B cell (primary cell): ENCODE measurements at regions not wholly inside any gene's neighbourhood (a gene's known extent, or its start where the extent isn't known, plus 50 kb on each side); places are given as distances from the start of the nearest gene placed in this dataset.

Source experiments
- ATAC-seq: fragments of 200-7000 bp; cut with Tn5 transposase; one replicate; pipeline ENCODE4 v1.10.0; 2021; ENCODE audit warnings: low read depth, mild to moderate bottlenecking, moderate number of reproducible peaks, moderate library complexity
- CTCF ChIA-PET: fragments of 350-600 bp; sonication (Branson Sonifier 250); formaldehyde crosslinking; loops from one replicate; lab custom pipeline; 2021; ENCODE audit warnings: antibody characterized with exemption, inconsistent platforms; lab: Charles Lee
- POLR2A ChIA-PET: fragments of 350-600 bp; sonication (Branson Sonifier 250); formaldehyde crosslinking; loops from one replicate; lab custom pipeline; 2021; ENCODE audit warnings: antibody characterized with exemption; lab: Charles Lee
- DNase-seq: peaks from one replicate; pipeline ENCODE4 v3.0.0; 2013
- H2AFZ ChIP-seq: 2 replicates; pipeline ENCODE4 v1.6.1; 2012; ENCODE audit warnings: mild to moderate bottlenecking, low read depth, low read length; ENCODE audit not compliant: insufficient read depth, poor library complexity, severe bottlenecking
- H3K27ac ChIP-seq, 2 donors: 1 replicate in 1 of 2; 2 replicates in 1 of 2; pipeline ENCODE4 v1.5.1; 2012 to 2013; ENCODE audit warnings: low read length in 2 of 2, mild to moderate bottlenecking in 2 of 2, moderate library complexity in 1 of 2
- H3K27me3 ChIP-seq, 4 experiments: fragments of 200-600 bp in 1 of 4; sonication (generic) in 1 of 4; replicated peaks in 1 of 4; 1 replicate in 2 of 4; 2 replicates in 2 of 4; pipeline versions ENCODE4 v1.6.1 to v1.7.0; 2013 to 2016; ENCODE audit warnings: low read length in 3 of 4, mild to moderate bottlenecking in 2 of 4, mixed read lengths in 1 of 4, moderate library complexity in 1 of 4; ENCODE audit not compliant: insufficient read depth in 4 of 4, control insufficient read depth in 3 of 4; ENCODE audit errors: control extremely low read depth in 1 of 4
- H3K36me3 ChIP-seq, 2 experiments: replicated peaks in 1 of 2; 1 replicate in 1 of 2; 2 replicates in 1 of 2; pipeline versions ENCODE4 v1.6.1 to v1.7.1; 2013; ENCODE audit warnings: low read length in 1 of 2; ENCODE audit not compliant: insufficient read depth in 2 of 2, control insufficient read depth in 1 of 2; ENCODE audit errors: control extremely low read depth in 1 of 2, extremely low read depth in 1 of 2
- H3K4me1 ChIP-seq, 2 donors: fragments of 200-600 bp in 1 of 2; sonication (generic) in 1 of 2; 1 replicate in 1 of 2; 2 replicates in 1 of 2; pipeline versions ENCODE4 v1.5.1 to v1.6.1; 2013 to 2017; ENCODE audit warnings: low read length in 2 of 2; ENCODE audit not compliant: control insufficient read depth in 2 of 2, insufficient read depth in 2 of 2
- H3K4me2 ChIP-seq: replicated peaks from 2 replicates; pipeline ENCODE3; 2012; ENCODE audit warnings: mild to moderate bottlenecking, low read depth, low read length; ENCODE audit not compliant: poor library complexity, severe bottlenecking
- H3K4me3 ChIP-seq, 5 experiments: fragments of 200-600 bp in 1 of 5; sonication (generic) in 1 of 5; 1 replicate in 3 of 5; 2 replicates in 2 of 5; pipeline versions ENCODE4 v1.5.1 to v1.7.0; 2011 to 2016; ENCODE audit warnings: low read length in 4 of 5, mild to moderate bottlenecking in 4 of 5, low read depth in 2 of 5, control low read depth in 1 of 5, moderate library complexity in 1 of 5; ENCODE audit not compliant: insufficient read depth in 1 of 5; ENCODE audit errors: control extremely low read depth in 1 of 5, extremely low read depth in 1 of 5
- H3K79me2 ChIP-seq: fragments of 200-600 bp; sonication (generic); one replicate; pipeline ENCODE4 v1.6.0; 2016; ENCODE audit warnings: low read length; ENCODE audit not compliant: control insufficient read depth, insufficient read depth
- H3K9ac ChIP-seq: fragments of 200-600 bp; sonication (generic); 2 replicates; pipeline ENCODE4 v1.6.1; 2017; ENCODE audit warnings: mild to moderate bottlenecking, low read length, moderate library complexity
- H3K9me3 ChIP-seq, 3 donors: one replicate each; pipeline versions ENCODE4 v1.6.1 to v1.7.1; 2013; ENCODE audit warnings: low read length in 2 of 3; ENCODE audit not compliant: control insufficient read depth in 2 of 3, insufficient read depth in 1 of 3; ENCODE audit errors: control extremely low read depth in 1 of 3
- H4K20me1 ChIP-seq: 2 replicates; pipeline ENCODE4 v1.6.0; 2012; ENCODE audit warnings: mild to moderate bottlenecking, low read length; ENCODE audit not compliant: insufficient read depth, control insufficient read depth, poor library complexity, severe bottlenecking
- H3K27ac Mint-ChIP-seq: one replicate; pipeline ENCODE4 v1.8.0; 2021; ENCODE audit warnings: mixed read lengths
- H3K27me3 Mint-ChIP-seq: one replicate; pipeline ENCODE4 v1.8.0; 2021; ENCODE audit warnings: mixed read lengths
- H3K4me1 Mint-ChIP-seq: one replicate; pipeline ENCODE4 v1.8.0; 2021; ENCODE audit warnings: mixed read lengths
- H3K4me3 Mint-ChIP-seq: one replicate; pipeline ENCODE4 v1.8.0; 2021; ENCODE audit warnings: mixed read lengths
- H3K9me3 Mint-ChIP-seq: one replicate; pipeline ENCODE4 v1.8.0; 2022; ENCODE audit warnings: mixed read lengths; ENCODE audit not compliant: insufficient read depth
- EZH2 ChIP-seq: IDR thresholded peaks from 2 replicates; pipeline ENCODE4 v1.6.1; 2012; ENCODE audit warnings: borderline replicate concordance, low read depth, mild to moderate bottlenecking, moderate library complexity, low read length; ENCODE audit not compliant: insufficient read depth, poor library complexity, severe bottlenecking
- WGBS: methylation state at CpG from one replicate; pipeline ENCODE4 v1.1.5; 2013; ENCODE audit warnings: missing lambda C conversion rate; ENCODE audit not compliant: insufficient coverage; 5-methylcytosine and 5-hydroxymethylcytosine counted together
- intact Hi-C: fragments of 100-400 bp; cut with micrococcal nuclease; formaldehyde crosslinking; loops from one replicate; pipeline ENCODE4 v1.10.0; 2022
- TF ChIP-seq, protein P1 (sequence below): fragments of 200-600 bp; IDR thresholded peaks from one replicate; pipeline ENCODE4 v1.8.0; 2022; ENCODE audit warnings: antibody characterized with exemption, mild to moderate bottlenecking

- CTCF ChIA-PET = no interaction called here
- H3K27me3 Mint-ChIP-seq = no peaks in the 10 kb centered on the region
- H3K9me3 Mint-ChIP-seq = no peaks in the 10 kb centered on the region
- no CpG with 5 or more reads among the region's 7 CpGs for WGBS
- no peak overlapping the region for H3K27ac Mint-ChIP-seq
- no peak overlapping the region for H3K4me3 Mint-ChIP-seq
- Histone ChIP-seq H3K9me3 (no peaks in the 10 kb centered on the region), H3K4me1 (no peaks in the 10 kb centered on the region), H4K20me1 (no peaks in the 10 kb centered on the region), H3K27ac (no peak overlapping the region), H3K4me2 (no peak overlapping the region), H3K27me3 (no peaks in the 10 kb centered on the region), H3K4me3 (no peak overlapping the region), H3K9ac (no peak overlapping the region), H2AFZ (no peak overlapping the region), H3K79me2 (no peaks in the 10 kb centered on the region), H3K36me3 (no peaks in the 10 kb centered on the region)
- intact Hi-C loops = no loop called here
- ATAC-seq (no peak), DNase-seq (no peak)
- H3K4me1 Mint-ChIP-seq = no peaks in the 10 kb centered on the region
- POLR2A ChIA-PET = no interaction called here
- TF ChIP-seq EZH2 = no peak
- TF ChIP-seq, protein P1, sequence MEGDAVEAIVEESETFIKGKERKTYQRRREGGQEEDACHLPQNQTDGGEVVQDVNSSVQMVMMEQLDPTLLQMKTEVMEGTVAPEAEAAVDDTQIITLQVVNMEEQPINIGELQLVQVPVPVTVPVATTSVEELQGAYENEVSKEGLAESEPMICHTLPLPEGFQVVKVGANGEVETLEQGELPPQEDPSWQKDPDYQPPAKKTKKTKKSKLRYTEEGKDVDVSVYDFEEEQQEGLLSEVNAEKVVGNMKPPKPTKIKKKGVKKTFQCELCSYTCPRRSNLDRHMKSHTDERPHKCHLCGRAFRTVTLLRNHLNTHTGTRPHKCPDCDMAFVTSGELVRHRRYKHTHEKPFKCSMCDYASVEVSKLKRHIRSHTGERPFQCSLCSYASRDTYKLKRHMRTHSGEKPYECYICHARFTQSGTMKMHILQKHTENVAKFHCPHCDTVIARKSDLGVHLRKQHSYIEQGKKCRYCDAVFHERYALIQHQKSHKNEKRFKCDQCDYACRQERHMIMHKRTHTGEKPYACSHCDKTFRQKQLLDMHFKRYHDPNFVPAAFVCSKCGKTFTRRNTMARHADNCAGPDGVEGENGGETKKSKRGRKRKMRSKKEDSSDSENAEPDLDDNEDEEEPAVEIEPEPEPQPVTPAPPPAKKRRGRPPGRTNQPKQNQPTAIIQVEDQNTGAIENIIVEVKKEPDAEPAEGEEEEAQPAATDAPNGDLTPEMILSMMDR = no peak
These were observed 61.4 kb upstream of the BMP2 start for GRCh38 chr20:6705926-6706548.

- no peaks in the 10 kb centered on the region for H4K20me1 ChIP-seq
- no peaks in the 10 kb centered on the region for H3K9me3 ChIP-seq
- WGBS = 76% methylated on average over 3 of the region's 6 CpGs
- DNase-seq (no peak), ATAC-seq (no peak)
- H3K4me2 ChIP-seq = no peak overlapping the region
- Mint-ChIP-seq H3K27me3 (no peaks in the 10 kb centered on the region), H3K9me3 (no peaks in the 10 kb centered on the region), H3K4me1 (no peaks in the 10 kb centered on the region), H3K4me3 (no peak overlapping the region), H3K27ac (no peak overlapping the region)
- H3K4me3 ChIP-seq = no peak overlapping the region
- ChIA-PET CTCF (no interaction called here), POLR2A (no interaction called here)
- H3K36me3 ChIP-seq = no peaks in the 10 kb centered on the region
- no peaks in the 10 kb centered on the region for H3K4me1 ChIP-seq
- intact Hi-C loops = no loop called here
- no peaks in the 10 kb centered on the region for H3K27me3 ChIP-seq
- H3K27ac ChIP-seq = no peak overlapping the region
- no peaks in the 10 kb centered on the region for H3K79me2 ChIP-seq
- H3K9ac ChIP-seq = no peak overlapping the region
- TF ChIP-seq EZH2 = no peak
- TF ChIP-seq, protein P1 = no peak
- H2AFZ ChIP-seq = no peak overlapping the region
These were observed 62.2 kb upstream of the BMP2 start for GRCh38 chr20:6705106-6705766.
